ENCODE measurements at regions not wholly inside any gene's neighbourhood (a gene's known extent, or its start where the extent isn't known, plus 50 kb on each side); places are given as distances from the start of the nearest gene placed in this dataset.

DNA sequence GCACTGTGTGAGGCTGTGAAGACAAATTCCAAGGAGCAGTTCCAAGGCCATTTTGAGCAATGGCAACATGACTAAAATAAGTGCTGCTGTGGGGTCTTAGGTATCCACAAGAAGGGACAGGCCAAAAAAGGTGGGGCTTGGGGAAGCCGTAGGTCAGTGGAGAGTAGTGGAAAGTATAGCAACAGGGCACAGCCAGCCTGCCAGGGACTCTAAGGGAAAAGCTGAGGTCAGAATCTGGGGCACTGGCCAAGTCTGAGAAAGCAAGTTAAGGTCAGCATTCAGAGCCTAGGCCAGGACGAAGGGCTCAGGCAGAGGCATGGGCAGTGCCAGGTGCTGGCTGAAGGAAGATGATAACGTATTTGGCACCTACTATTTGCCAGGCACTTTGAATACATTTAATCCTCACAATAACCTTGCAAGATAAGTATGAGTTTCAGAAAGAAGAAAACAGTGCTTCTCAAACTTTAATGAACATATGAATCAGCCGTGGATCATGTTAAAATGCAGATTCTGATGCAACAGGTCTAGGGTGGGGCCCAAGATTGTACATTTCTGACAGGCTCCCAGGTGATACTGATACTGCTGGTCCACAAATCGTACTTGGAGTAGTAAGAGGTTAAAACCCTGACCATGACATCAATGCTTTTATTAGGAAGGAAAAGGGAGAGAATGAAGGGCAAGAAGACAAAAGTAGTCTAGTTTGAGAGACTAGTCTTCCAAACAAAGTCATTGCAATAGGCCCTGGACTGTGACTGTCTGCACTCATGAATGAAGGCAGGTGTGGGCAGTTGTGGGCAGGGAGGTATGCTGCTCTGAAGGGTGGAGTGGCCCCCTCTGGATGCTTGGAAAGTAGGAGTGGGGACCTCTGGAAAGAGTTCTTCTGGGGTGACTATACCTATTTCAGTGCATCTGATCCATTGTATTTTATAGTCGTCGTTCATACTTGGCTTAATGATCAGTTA, 106.3 kb upstream of the ANKRD28 start:
- TF ChIP-seq ZBED1 (IDR thresholded peaks at IDR 0.05; ENCODE audit: borderline replicate concordance) (no peak), SP1 (IDR thresholded peaks at IDR 0.05; ENCODE audit: low read depth, low read length) (no peak), ASH2L (IDR thresholded peaks at IDR 0.05; ENCODE audit: borderline replicate concordance, low read depth) (no peak)
- TF ChIP-seq, protein P1, sequence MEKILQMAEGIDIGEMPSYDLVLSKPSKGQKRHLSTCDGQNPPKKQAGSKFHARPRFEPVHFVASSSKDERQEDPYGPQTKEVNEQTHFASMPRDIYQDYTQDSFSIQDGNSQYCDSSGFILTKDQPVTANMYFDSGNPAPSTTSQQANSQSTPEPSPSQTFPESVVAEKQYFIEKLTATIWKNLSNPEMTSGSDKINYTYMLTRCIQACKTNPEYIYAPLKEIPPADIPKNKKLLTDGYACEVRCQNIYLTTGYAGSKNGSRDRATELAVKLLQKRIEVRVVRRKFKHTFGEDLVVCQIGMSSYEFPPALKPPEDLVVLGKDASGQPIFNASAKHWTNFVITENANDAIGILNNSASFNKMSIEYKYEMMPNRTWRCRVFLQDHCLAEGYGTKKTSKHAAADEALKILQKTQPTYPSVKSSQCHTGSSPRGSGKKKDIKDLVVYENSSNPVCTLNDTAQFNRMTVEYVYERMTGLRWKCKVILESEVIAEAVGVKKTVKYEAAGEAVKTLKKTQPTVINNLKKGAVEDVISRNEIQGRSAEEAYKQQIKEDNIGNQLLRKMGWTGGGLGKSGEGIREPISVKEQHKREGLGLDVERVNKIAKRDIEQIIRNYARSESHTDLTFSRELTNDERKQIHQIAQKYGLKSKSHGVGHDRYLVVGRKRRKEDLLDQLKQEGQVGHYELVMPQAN (conservative IDR thresholded peaks at IDR 0.05), result no peak
- TF ChIP-seq, protein P2, sequence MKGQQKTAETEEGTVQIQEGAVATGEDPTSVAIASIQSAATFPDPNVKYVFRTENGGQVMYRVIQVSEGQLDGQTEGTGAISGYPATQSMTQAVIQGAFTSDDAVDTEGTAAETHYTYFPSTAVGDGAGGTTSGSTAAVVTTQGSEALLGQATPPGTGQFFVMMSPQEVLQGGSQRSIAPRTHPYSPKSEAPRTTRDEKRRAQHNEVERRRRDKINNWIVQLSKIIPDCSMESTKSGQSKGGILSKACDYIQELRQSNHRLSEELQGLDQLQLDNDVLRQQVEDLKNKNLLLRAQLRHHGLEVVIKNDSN (IDR thresholded peaks at IDR 0.05; ENCODE audit: borderline replicate concordance, extremely low read length, insufficient read depth, low read depth, low read length), result no peak
- TF ChIP-seq, protein P3, sequence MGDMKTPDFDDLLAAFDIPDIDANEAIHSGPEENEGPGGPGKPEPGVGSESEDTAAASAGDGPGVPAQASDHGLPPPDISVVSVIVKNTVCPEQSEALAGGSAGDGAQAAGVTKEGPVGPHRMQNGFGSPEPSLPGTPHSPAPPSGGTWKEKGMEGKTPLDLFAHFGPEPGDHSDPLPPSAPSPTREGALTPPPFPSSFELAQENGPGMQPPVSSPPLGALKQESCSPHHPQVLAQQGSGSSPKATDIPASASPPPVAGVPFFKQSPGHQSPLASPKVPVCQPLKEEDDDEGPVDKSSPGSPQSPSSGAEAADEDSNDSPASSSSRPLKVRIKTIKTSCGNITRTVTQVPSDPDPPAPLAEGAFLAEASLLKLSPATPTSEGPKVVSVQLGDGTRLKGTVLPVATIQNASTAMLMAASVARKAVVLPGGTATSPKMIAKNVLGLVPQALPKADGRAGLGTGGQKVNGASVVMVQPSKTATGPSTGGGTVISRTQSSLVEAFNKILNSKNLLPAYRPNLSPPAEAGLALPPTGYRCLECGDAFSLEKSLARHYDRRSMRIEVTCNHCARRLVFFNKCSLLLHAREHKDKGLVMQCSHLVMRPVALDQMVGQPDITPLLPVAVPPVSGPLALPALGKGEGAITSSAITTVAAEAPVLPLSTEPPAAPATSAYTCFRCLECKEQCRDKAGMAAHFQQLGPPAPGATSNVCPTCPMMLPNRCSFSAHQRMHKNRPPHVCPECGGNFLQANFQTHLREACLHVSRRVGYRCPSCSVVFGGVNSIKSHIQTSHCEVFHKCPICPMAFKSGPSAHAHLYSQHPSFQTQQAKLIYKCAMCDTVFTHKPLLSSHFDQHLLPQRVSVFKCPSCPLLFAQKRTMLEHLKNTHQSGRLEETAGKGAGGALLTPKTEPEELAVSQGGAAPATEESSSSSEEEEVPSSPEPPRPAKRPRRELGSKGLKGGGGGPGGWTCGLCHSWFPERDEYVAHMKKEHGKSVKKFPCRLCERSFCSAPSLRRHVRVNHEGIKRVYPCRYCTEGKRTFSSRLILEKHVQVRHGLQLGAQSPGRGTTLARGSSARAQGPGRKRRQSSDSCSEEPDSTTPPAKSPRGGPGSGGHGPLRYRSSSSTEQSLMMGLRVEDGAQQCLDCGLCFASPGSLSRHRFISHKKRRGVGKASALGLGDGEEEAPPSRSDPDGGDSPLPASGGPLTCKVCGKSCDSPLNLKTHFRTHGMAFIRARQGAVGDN (IDR thresholded peaks at IDR 0.05), result no peak

Measured in GM12878 (cell line).